Gastroesophageal sphincter (tissue), 3 donors: ENCODE measurements at regions not wholly inside any gene's neighbourhood (a gene's known extent, or its start where the extent isn't known, plus 50 kb on each side); places are given as distances from the start of the nearest gene placed in this dataset.
"Not testable (repeated sequence)": the region's sequence is repeated elsewhere in the genome, so short reads cannot be mapped to it uniquely, and the experiment has no call there.

Source experiments
- CTCF ChIP-seq, 4 experiments: fragments of 200-600 bp in 2 of 4; fragments of 450-650 bp in 2 of 4; sonication (generic) in 1 of 4; IDR thresholded peaks; one replicate each; pipeline ENCODE4 v1.5.1; 2017 to 2019; ENCODE audit warnings: antibody characterized with exemption in 4 of 4, mild to moderate bottlenecking in 2 of 4, moderate library complexity in 2 of 4
- EP300 ChIP-seq: sonication (generic); formaldehyde crosslinking; IDR thresholded peaks from one replicate; pipeline ENCODE4 v1.6.1; 2017; ENCODE audit warnings: antibody characterized with exemption, mild to moderate bottlenecking
- POLR2AphosphoS5 ChIP-seq: sonication (generic); formaldehyde crosslinking; IDR thresholded peaks from one replicate; pipeline ENCODE4 v1.6.1; 2017; ENCODE audit warnings: antibody characterized with exemption

- TF ChIP-seq CTCF (IDR thresholded peaks at IDR 0.05); POLR2AphosphoS5; EP300: not testable (repeated sequence)
These were observed 242.8 kb downstream of the TMEM121 start for GRCh38 chr14:105769061-105769730.
